22Rv1 (cell line): ENCODE measurements at regions not wholly inside any gene's neighbourhood (a gene's known extent, or its start where the extent isn't known, plus 50 kb on each side); places are given as distances from the start of the nearest gene placed in this dataset.

ENCODE experiments used
- CTCF ChIP-seq: fragments of 450-650 bp; IDR thresholded peaks from 2 replicates; pipeline ENCODE4 v1.5.1; 2017; ENCODE audit warnings: mild to moderate bottlenecking
- ZFX ChIP-seq: fragments of 450-650 bp; IDR thresholded peaks from 2 replicates; pipeline ENCODE4 v1.6.1; 2017; ENCODE audit warnings: antibody characterized with exemption, borderline replicate concordance

- TF ChIP-seq CTCF (no peak), ZFX (no peak)
These were observed 268.3 kb downstream of the CD109 start for GRCh38 chr6:73964241-73964854.
